HG02798 (cell line): ENCODE measurements at regions not wholly inside any gene's neighbourhood (a gene's known extent, or its start where the extent isn't known, plus 50 kb on each side); places are given as distances from the start of the nearest gene placed in this dataset.
"Not testable (repeated sequence)": the region's sequence is repeated elsewhere in the genome, so short reads cannot be mapped to it uniquely, and the experiment has no call there.

Experiments
- ATAC-seq: cut with Tn5 transposase; IDR thresholded peaks from one replicate; pipeline ENCODE4 v1.9.1; 2021; ENCODE audit warnings: mild to moderate bottlenecking; ENCODE audit not compliant: unreplicated experiment, poor library complexity

GRCh38 chr21:43291347-43291950 lies 122.6 kb downstream of the CRYAA start:
- no peak for ATAC-seq

GRCh38 chr21:43290421-43291346 lies 121.9 kb downstream of the CRYAA start:
- no peak for ATAC-seq

GRCh38 chr21:43289966-43290365 lies 121.2 kb downstream of the CRYAA start:
- no peak for ATAC-seq

GRCh38 chr21:43289442-43289841 lies 120.6 kb downstream of the CRYAA start:
- no peak for ATAC-seq

- no peak for ATAC-seq
Measured at GRCh38 chr21:43287795-43288755, 119.3 kb downstream of the CRYAA start.

- no peak for ATAC-seq
Measured at GRCh38 chr21:43287111-43287760, 118.4 kb downstream of the CRYAA start.

- ATAC-seq, result no peak
Measured at GRCh38 chr21:43286196-43286595, 117.4 kb downstream of the CRYAA start.

GRCh38 chr21:43284700-43285099 lies 115.9 kb downstream of the CRYAA start:
- no peak for ATAC-seq

GRCh38 chr21:43284238-43284637 lies 115.4 kb downstream of the CRYAA start:
- ATAC-seq, result no peak

- ATAC-seq, result not testable (repeated sequence)
Measured at GRCh38 chr21:43283925-43284221, 115.1 kb downstream of the CRYAA start.

- no peak for ATAC-seq
Measured at GRCh38 chr21:43283136-43283924, 114.5 kb downstream of the CRYAA start.

GRCh38 chr21:43282358-43283120 lies 113.7 kb downstream of the CRYAA start:
- no peak for ATAC-seq

- ATAC-seq, result no peak
Measured at GRCh38 chr21:43281661-43282357, 113.0 kb downstream of the CRYAA start.

GRCh38 chr21:43280949-43281633 lies 112.3 kb downstream of the CRYAA start:
- no peak for ATAC-seq

- ATAC-seq, result no peak
Measured at GRCh38 chr21:43279578-43279894, 110.7 kb downstream of the CRYAA start.

GRCh38 chr21:43278766-43279577 lies 110.2 kb downstream of the CRYAA start:
- ATAC-seq, result no peak

- ATAC-seq, result no peak
Measured at GRCh38 chr21:43278359-43278758, 109.6 kb downstream of the CRYAA start.
